HUES48 (cell line): ENCODE measurements at regions not wholly inside any gene's neighbourhood (a gene's known extent, or its start where the extent isn't known, plus 50 kb on each side); places are given as distances from the start of the nearest gene placed in this dataset.

Source experiments
- H3K27ac ChIP-seq: one replicate; pipeline ENCODE4 v1.7.0; 2013; ENCODE audit warnings: low read depth, low read length, inconsistent platforms
- H3K27me3 ChIP-seq: 2 replicates; pipeline ENCODE4 v1.6.1; 2013; ENCODE audit warnings: mild to moderate bottlenecking, low read length; ENCODE audit not compliant: control insufficient read depth, insufficient read depth
- H3K36me3 ChIP-seq: 2 replicates; pipeline ENCODE4 v1.6.1; 2013; ENCODE audit warnings: low read length; ENCODE audit not compliant: control insufficient read depth, insufficient read depth
- H3K4me1 ChIP-seq: 2 replicates; pipeline ENCODE4 v1.6.1; 2013; ENCODE audit warnings: mild to moderate bottlenecking, low read length; ENCODE audit not compliant: control insufficient read depth, insufficient read depth
- H3K4me3 ChIP-seq: 2 replicates; pipeline ENCODE4 v1.5.1; 2013; ENCODE audit warnings: mild to moderate bottlenecking, low read depth, low read length
- H3K9ac ChIP-seq: 2 replicates; pipeline ENCODE4 v1.6.1; 2013; ENCODE audit warnings: mild to moderate bottlenecking, low read depth, low read length, moderate library complexity
- H3K9me3 ChIP-seq: 2 replicates; pipeline ENCODE4 v1.6.1; 2013; ENCODE audit warnings: low read length; ENCODE audit not compliant: control insufficient read depth, insufficient read depth

GRCh38 chr6:23348185-23348584, 777.8 kb upstream of the NRSN1 start:
- H3K4me3 ChIP-seq = no peak overlapping the region
- H3K27ac ChIP-seq = no peak overlapping the region
- H3K9ac ChIP-seq = no peak overlapping the region
- H3K36me3 ChIP-seq = no peaks in the 10 kb centered on the region
- H3K4me1 ChIP-seq = no peaks in the 10 kb centered on the region
- H3K9me3 ChIP-seq = no peaks in the 10 kb centered on the region
- H3K27me3 ChIP-seq = no peaks in the 10 kb centered on the region

GRCh38 chr6:23349521-23350147, 776.4 kb upstream of the NRSN1 start:
- Histone ChIP-seq H3K27me3 (no peaks in the 10 kb centered on the region), H3K4me3 (no peak overlapping the region), H3K27ac (no peak overlapping the region), H3K9ac (no peak overlapping the region), H3K4me1 (no peaks in the 10 kb centered on the region), H3K36me3 (no peaks in the 10 kb centered on the region), H3K9me3 (no peaks in the 10 kb centered on the region)

DNA sequence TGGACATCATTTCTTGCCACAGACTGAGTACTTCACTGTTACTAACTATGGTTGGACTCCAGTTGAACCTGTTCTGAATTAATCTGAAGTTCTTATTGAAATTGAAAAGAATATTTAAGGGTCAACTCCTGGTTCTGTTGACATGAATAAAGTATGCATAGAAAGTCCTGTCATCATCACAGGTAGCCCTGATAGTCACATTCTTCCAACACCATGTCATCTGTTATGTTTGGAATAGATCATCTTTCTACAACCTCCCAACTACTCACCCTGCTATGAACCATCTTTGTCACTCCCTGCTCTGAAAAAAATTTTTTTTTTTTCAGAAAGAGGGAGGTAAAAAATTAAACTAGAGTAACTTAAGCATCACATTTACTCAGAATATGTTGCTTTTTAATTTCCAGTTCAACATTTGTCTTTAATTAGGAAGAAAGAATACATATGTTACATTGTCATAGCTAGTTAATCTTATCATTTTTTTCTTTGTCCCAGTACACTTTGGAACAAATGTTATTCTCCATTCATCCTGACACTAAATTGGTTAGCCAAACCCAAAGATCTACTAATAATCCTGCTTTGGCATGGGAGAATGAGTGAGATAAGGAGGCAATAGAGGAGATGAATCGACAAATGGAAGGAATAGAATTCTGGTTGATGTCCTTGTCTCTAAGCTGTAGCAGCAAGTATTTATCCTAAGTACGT, 775.1 kb upstream of the NRSN1 start:
- H3K9ac ChIP-seq = no peak overlapping the region
- H3K9me3 ChIP-seq = no peaks in the 10 kb centered on the region
- no peak overlapping the region for H3K27ac ChIP-seq
- H3K36me3 ChIP-seq = no peaks in the 10 kb centered on the region
- H3K4me1 ChIP-seq = no peaks in the 10 kb centered on the region
- no peak overlapping the region for H3K4me3 ChIP-seq
- no peaks in the 10 kb centered on the region for H3K27me3 ChIP-seq

DNA sequence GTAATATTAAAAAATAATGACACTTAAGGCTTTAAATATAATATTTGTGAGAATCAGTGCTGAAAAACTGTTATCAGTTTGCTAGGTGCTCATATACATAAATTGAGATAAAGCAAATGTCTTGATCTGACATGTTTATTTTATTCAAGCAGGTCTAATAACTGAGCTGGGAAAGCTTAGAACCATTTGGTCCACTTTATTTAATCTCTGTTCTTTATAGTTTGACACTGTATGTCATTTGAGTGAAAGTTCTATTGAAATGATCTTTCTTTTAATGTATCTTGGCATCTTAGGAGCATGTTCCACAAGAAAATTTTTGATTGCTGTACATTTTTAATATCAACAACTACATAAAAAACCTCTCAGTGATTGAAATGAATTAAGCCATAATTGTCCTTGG, 772.0 kb upstream of the NRSN1 start:
- no peak overlapping the region for H3K4me3 ChIP-seq
- H3K9ac ChIP-seq = no peak overlapping the region
- H3K27me3 ChIP-seq = no peaks in the 10 kb centered on the region
- H3K36me3 ChIP-seq = no peaks in the 10 kb centered on the region
- no peak overlapping the region for H3K27ac ChIP-seq
- no peaks in the 10 kb centered on the region for H3K9me3 ChIP-seq
- no peaks in the 10 kb centered on the region for H3K4me1 ChIP-seq

- no peak overlapping the region for H3K4me3 ChIP-seq
- no peak overlapping the region for H3K9ac ChIP-seq
- H3K36me3 ChIP-seq = no peaks in the 10 kb centered on the region
- no peaks in the 10 kb centered on the region for H3K27me3 ChIP-seq
- no peaks in the 10 kb centered on the region for H3K9me3 ChIP-seq
- no peak overlapping the region for H3K27ac ChIP-seq
- H3K4me1 ChIP-seq = no peaks in the 10 kb centered on the region
Measured at GRCh38 chr6:23357185-23357766, 768.7 kb upstream of the NRSN1 start.

- Histone ChIP-seq H3K9me3 (peaks cover 11% of the 10 kb centered on the region), H3K36me3 (no peaks in the 10 kb centered on the region), H3K4me3 (no peak overlapping the region), H3K9ac (no peak overlapping the region), H3K27ac (no peak overlapping the region), H3K27me3 (no peaks in the 10 kb centered on the region), H3K4me1 (no peaks in the 10 kb centered on the region)
Measured at GRCh38 chr6:23365732-23366131, 760.3 kb upstream of the NRSN1 start.

GRCh38 chr6:23367311-23367710, 758.7 kb upstream of the NRSN1 start:
- H3K27ac ChIP-seq = no peak overlapping the region
- no peak overlapping the region for H3K4me3 ChIP-seq
- peaks cover 11% of the 10 kb centered on the region for H3K9me3 ChIP-seq
- H3K4me1 ChIP-seq = no peaks in the 10 kb centered on the region
- no peak overlapping the region for H3K9ac ChIP-seq
- no peaks in the 10 kb centered on the region for H3K27me3 ChIP-seq
- no peaks in the 10 kb centered on the region for H3K36me3 ChIP-seq

DNA sequence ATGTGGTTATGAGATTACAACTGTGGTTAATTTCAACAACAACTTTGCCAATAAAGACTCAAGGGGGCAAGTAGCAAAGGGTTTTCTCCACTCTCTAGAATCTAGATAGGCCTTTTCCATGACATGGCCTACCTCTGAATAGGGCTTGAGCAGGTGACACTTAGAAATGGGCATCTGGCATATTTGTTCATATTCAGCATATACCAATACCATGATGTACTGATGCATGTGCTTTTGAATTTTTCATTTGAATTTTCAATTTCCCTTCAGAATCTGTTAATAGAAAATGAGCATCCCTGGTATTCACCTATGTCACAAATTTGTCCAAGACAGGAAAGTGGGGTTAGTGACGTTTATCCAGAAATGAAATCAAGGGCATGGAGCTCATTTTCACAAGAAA, 757.5 kb upstream of the NRSN1 start:
- no peaks in the 10 kb centered on the region for H3K27me3 ChIP-seq
- H3K9ac ChIP-seq = no peak overlapping the region
- no peak overlapping the region for H3K4me3 ChIP-seq
- no peak overlapping the region for H3K27ac ChIP-seq
- H3K36me3 ChIP-seq = no peaks in the 10 kb centered on the region
- H3K9me3 ChIP-seq = peaks cover 11% of the 10 kb centered on the region
- no peaks in the 10 kb centered on the region for H3K4me1 ChIP-seq

GRCh38 chr6:23370051-23370450, 756.0 kb upstream of the NRSN1 start:
- Histone ChIP-seq H3K27me3 (no peaks in the 10 kb centered on the region), H3K27ac (no peak overlapping the region), H3K9ac (no peak overlapping the region), H3K36me3 (no peaks in the 10 kb centered on the region), H3K9me3 (peaks cover 8% of the 10 kb centered on the region), H3K4me1 (no peaks in the 10 kb centered on the region), H3K4me3 (no peak overlapping the region)

DNA sequence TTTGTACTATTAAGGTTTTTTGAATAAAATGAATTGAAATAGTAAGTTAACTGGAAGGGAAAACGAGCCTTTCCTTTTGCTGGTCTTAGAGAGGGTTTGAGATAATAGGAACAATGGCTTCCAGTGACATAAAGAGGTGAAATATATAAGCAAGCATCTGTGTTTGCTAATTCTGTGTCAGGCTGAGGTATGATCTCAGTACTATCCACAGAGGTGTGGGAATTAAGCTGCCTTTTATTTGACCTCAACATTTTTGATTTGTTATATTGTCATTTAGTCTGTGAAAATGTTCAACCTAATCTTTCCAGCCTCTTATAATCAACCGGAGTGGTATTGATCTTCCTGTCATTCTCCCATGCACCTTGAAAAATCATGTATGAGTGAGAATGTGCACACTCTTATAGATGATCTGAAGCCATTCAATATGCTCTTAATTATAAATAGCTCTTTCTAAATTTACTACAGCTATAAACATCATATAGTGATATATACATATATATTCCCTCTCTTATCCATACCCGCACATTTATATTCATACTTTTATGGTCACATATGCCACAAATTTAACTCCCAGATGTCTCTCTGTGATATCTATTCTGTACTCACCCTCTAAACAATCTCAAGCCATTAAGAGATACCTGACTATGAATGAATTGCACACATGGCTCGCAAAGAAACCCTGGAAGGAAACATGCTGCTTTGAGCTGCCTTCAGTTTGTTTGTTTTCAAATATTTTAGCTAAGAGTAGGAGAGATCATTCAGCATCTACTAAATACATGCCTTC, 754.7 kb upstream of the NRSN1 start:
- Histone ChIP-seq H3K27ac (no peak overlapping the region), H3K4me1 (no peaks in the 10 kb centered on the region), H3K4me3 (no peak overlapping the region), H3K27me3 (no peaks in the 10 kb centered on the region), H3K9me3 (no peaks in the 10 kb centered on the region), H3K9ac (no peak overlapping the region), H3K36me3 (no peaks in the 10 kb centered on the region)

GRCh38 chr6:23377830-23378229, 748.2 kb upstream of the NRSN1 start:
- Histone ChIP-seq H3K36me3 (no peaks in the 10 kb centered on the region), H3K4me3 (no peak overlapping the region), H3K9ac (no peak overlapping the region), H3K4me1 (no peaks in the 10 kb centered on the region), H3K27me3 (no peaks in the 10 kb centered on the region), H3K9me3 (no peaks in the 10 kb centered on the region), H3K27ac (no peak overlapping the region)
